Testis (tissue), 2 donors: ENCODE measurements at regions not wholly inside any gene's neighbourhood (a gene's known extent, or its start where the extent isn't known, plus 50 kb on each side); places are given as distances from the start of the nearest gene placed in this dataset.

Experiments
- POLR2A ChIP-seq: fragments of 450-650 bp; IDR thresholded peaks from one replicate; pipeline ENCODE4 v1.6.1; 2017; ENCODE audit warnings: antibody characterized with exemption, mild to moderate bottlenecking, moderate library complexity
- TF ChIP-seq, protein P1 (sequence below), 3 experiments: fragments of 450-650 bp in 2 of 3; fragments of 200-600 bp in 1 of 3; sonication (generic) in 1 of 3; IDR thresholded peaks; one replicate each; pipeline ENCODE4 v1.5.1; 2016 to 2019; ENCODE audit warnings: antibody characterized with exemption in 3 of 3, mild to moderate bottlenecking in 2 of 3, moderate library complexity in 1 of 3

DNA sequence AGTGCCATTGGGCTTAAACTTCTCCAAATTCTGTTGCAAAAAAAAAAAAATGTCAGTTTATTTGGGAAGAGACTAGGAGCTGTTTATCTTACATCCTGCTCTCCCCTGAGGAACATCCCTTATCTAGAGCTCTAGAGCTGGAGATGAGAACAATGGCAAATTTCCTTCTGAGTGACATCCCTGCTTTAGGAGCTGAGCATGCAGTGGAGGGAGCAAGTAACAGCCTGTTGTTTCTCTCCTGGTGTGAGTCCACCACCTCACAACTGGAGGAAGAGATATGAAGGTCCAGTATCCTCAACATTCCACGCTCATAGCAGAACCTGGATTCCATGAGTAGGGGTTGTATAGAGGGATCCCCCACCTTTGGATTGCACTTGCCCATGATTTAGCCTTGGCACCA is 676.4 kb downstream of the PCDH18 start:
- TF ChIP-seq, protein P1, sequence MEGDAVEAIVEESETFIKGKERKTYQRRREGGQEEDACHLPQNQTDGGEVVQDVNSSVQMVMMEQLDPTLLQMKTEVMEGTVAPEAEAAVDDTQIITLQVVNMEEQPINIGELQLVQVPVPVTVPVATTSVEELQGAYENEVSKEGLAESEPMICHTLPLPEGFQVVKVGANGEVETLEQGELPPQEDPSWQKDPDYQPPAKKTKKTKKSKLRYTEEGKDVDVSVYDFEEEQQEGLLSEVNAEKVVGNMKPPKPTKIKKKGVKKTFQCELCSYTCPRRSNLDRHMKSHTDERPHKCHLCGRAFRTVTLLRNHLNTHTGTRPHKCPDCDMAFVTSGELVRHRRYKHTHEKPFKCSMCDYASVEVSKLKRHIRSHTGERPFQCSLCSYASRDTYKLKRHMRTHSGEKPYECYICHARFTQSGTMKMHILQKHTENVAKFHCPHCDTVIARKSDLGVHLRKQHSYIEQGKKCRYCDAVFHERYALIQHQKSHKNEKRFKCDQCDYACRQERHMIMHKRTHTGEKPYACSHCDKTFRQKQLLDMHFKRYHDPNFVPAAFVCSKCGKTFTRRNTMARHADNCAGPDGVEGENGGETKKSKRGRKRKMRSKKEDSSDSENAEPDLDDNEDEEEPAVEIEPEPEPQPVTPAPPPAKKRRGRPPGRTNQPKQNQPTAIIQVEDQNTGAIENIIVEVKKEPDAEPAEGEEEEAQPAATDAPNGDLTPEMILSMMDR (IDR thresholded peaks at IDR 0.05): no peak
- TF ChIP-seq POLR2A: no peak
